HepG2 (cell line): ENCODE measurements at regions not wholly inside any gene's neighbourhood (a gene's known extent, or its start where the extent isn't known, plus 50 kb on each side); places are given as distances from the start of the nearest gene placed in this dataset.

ENCODE experiments used
- ATAC-seq: fragments of 200-7000 bp; cut with Tn5 transposase; 3 replicates; pipeline ENCODE4 v1.9.1; 2020; ENCODE audit warnings: mild to moderate bottlenecking, moderate library complexity
- BruUV-seq: library from RNA; stranded (reverse); fragments of 400-500 nt; replicated peaks from 2 replicates; lab custom pipeline; 2021; lab: Mats Ljungman, UMichigan
- CTCF ChIA-PET: fragments of 300-600 bp; formaldehyde crosslinking; extraction: SDS; loops from one replicate; lab custom pipeline; 2021; ENCODE audit warnings: low total read pairs, inconsistent platforms, low intra/inter-chr PET ratio; lab: Yijun Ruan, JAX
- POLR2A ChIA-PET: fragments of 350-600 bp; sonication (Branson Sonifier 250); formaldehyde crosslinking; loops from one replicate; lab custom pipeline; 2020; ENCODE audit warnings: antibody characterized with exemption, inconsistent platforms; lab: Yijun Ruan, JAX
- DNase-seq: peaks from one replicate; pipeline ENCODE4 v3.0.0-alpha.2; 2015; ENCODE audit warnings: low spot score
- FAIRE-seq: peaks from 3 replicates; lab custom pipeline; 2011; peaks lifted over from hg19 to GRCh38; lab: Jason Lieb, UNC
- H2AFZ ChIP-seq: one replicate; pipeline ENCODE4 v1.6.1; 2011; ENCODE audit warnings: low read length, inconsistent platforms
- H3K27ac ChIP-seq: fragments of 300-600 bp; 3 replicates; pipeline ENCODE4 v1.8.0; 2011; ENCODE audit warnings: mixed run types, mild to moderate bottlenecking, mixed read lengths, low read length, inconsistent platforms; ENCODE audit not compliant: insufficient read depth; ENCODE audit errors: extremely low read length
- H3K27me3 ChIP-seq, 2 experiments: fragments of 200-600 bp in 1 of 2; 2 replicates in 1 of 2; 3 replicates in 1 of 2; pipeline versions ENCODE4 v1.6.0 to v1.8.0; 2011; ENCODE audit warnings: low read length in 2 of 2, mild to moderate bottlenecking in 2 of 2, moderate library complexity in 2 of 2, inconsistent platforms in 1 of 2; ENCODE audit not compliant: insufficient read depth in 2 of 2, control insufficient read depth in 1 of 2
- H3K36me3 ChIP-seq, 2 experiments: fragments of 200-600 bp in 1 of 2; replicated peaks in 1 of 2; 2 replicates in 1 of 2; 3 replicates in 1 of 2; pipeline versions ENCODE4 v1.5.1 to v1.8.0; 2011; ENCODE audit warnings: low read length in 2 of 2, inconsistent platforms in 1 of 2; ENCODE audit not compliant: insufficient read depth in 2 of 2, control insufficient read depth in 1 of 2
- H3K4me1 ChIP-seq: 2 replicates; pipeline ENCODE4 v1.5.1; 2012; ENCODE audit warnings: low read length, inconsistent platforms; ENCODE audit not compliant: insufficient read depth
- H3K4me2 ChIP-seq: 2 replicates; pipeline ENCODE4 v1.6.0; 2011; ENCODE audit warnings: low read depth, low read length, inconsistent platforms
- H3K4me3 ChIP-seq, 3 experiments: fragments of 200-600 bp in 1 of 3; sonication (generic), shearing (Covaris generic) in 1 of 3; replicated peaks in 1 of 3; 2 replicates each; pipeline ENCODE4 v1.5.1; 2011 to 2016; ENCODE audit warnings: low read length in 3 of 3, inconsistent platforms in 2 of 3, low read depth in 2 of 3, mild to moderate bottlenecking in 2 of 3, control low read depth in 1 of 3, mixed read lengths in 1 of 3; ENCODE audit not compliant: insufficient read depth in 1 of 3
- H3K79me2 ChIP-seq: one replicate; pipeline ENCODE4 v1.6.1; 2011; ENCODE audit warnings: low read length, inconsistent platforms; ENCODE audit not compliant: insufficient read depth
- H3K9ac ChIP-seq: 2 replicates; pipeline ENCODE4 v1.6.0; 2011; ENCODE audit warnings: mild to moderate bottlenecking, low read depth, low read length, inconsistent platforms; ENCODE audit not compliant: insufficient read depth
- H3K9me3 ChIP-seq: 2 replicates; pipeline ENCODE4 v1.5.1; 2012; ENCODE audit warnings: mild to moderate bottlenecking, low read length
- H4K20me1 ChIP-seq: 2 replicates; pipeline ENCODE4 v1.6.0; 2011; ENCODE audit warnings: inconsistent platforms, mild to moderate bottlenecking, low read length, moderate library complexity; ENCODE audit not compliant: insufficient read depth
- ATM ChIP-seq: fragments of 450-650 bp; IDR thresholded peaks from 2 replicates; pipeline ENCODE4 v1.7.1; 2017; ENCODE audit warnings: mild to moderate bottlenecking, borderline replicate concordance
- CBX1 ChIP-seq: IDR thresholded peaks from one replicate; pipeline ENCODE4 v1.6.1; 2016; ENCODE audit warnings: antibody characterized with exemption, low read depth
- CEBPB ChIP-seq: IDR thresholded peaks from 2 replicates; pipeline ENCODE4 v1.6.1; 2011; ENCODE audit warnings: low read depth, low read length, improper control_type of control experiment, borderline replicate concordance
- HMG20B ChIP-seq: conservative IDR thresholded peaks from 2 replicates; pipeline ENCODE4 v1.6.1; 2016; ENCODE audit warnings: missing genetic modification reagents, missing compliant biosample characterization
- HNF4G ChIP-seq, 2 experiments: sonication (generic) in 1 of 2; formaldehyde crosslinking in 1 of 2; IDR thresholded peaks; 2 replicates each; pipeline versions ENCODE4 v1.4.0 to v1.6.1; 2011 to 2020; ENCODE audit warnings: borderline replicate concordance in 2 of 2, low read depth in 2 of 2, mild to moderate bottlenecking in 2 of 2, low read length in 1 of 2, missing genetic modification reagents in 1 of 2, moderate library complexity in 1 of 2
- KDM3A ChIP-seq: IDR thresholded peaks from 2 replicates; pipeline ENCODE4 v1.6.1; 2018; ENCODE audit warnings: low read depth, missing compliant biosample characterization
- PLRG1 ChIP-seq: fragments of 450-650 bp; conservative IDR thresholded peaks from 2 replicates; pipeline ENCODE4 v1.6.1; 2016
- POLR2AphosphoS5 ChIP-seq: IDR thresholded peaks from 2 replicates; pipeline ENCODE4 v1.6.1; 2012; ENCODE audit warnings: low read depth, low read length
- ZBTB42 ChIP-seq: sonication (generic); formaldehyde crosslinking; IDR thresholded peaks from 2 replicates; pipeline ENCODE4 v1.5.0; 2020; ENCODE audit warnings: mild to moderate bottlenecking, missing genetic modification reagents
- ZNF160 ChIP-seq: sonication (generic); formaldehyde crosslinking; IDR thresholded peaks from 2 replicates; pipeline ENCODE4 v1.8.0; 2022; ENCODE audit warnings: mild to moderate bottlenecking, inconsistent platforms, missing genetic modification reagents
- ZNF343 ChIP-seq: sonication (generic); formaldehyde crosslinking; IDR thresholded peaks from 2 replicates; pipeline ENCODE4 v1.4.0; 2020; ENCODE audit warnings: mild to moderate bottlenecking, missing genetic modification reagents
- WGBS: methylation state at CpG from one replicate; pipeline ENCODE4 v1.1.6; 2017; ENCODE audit warnings: low lambda C conversion rate; 5-methylcytosine and 5-hydroxymethylcytosine counted together
- in situ Hi-C: cut with HindIII; loops from 2 replicates; pipeline ENCODE4 v1.10.0; 2017; ENCODE audit warnings: low pct_unique_long_range_greater_than_20kb; ENCODE audit not compliant: extremely low pct_ligation_motif_present
- intact Hi-C: fragments of 100-400 bp; cut with micrococcal nuclease; formaldehyde crosslinking; loops from one replicate; pipeline ENCODE4 v1.10.0; 2022; ENCODE audit not compliant: unreplicated experiment
- TF ChIP-seq, protein P1 (sequence below): sonication (generic); formaldehyde crosslinking; IDR thresholded peaks from 2 replicates; pipeline ENCODE4 v1.5.1; 2020; ENCODE audit warnings: missing genetic modification reagents, mild to moderate bottlenecking, borderline replicate concordance
- TF ChIP-seq, protein P2 (sequence below): sonication (generic); formaldehyde crosslinking; IDR thresholded peaks from 2 replicates; pipeline ENCODE4 v1.4.0; 2020; ENCODE audit warnings: mild to moderate bottlenecking, missing genetic modification reagents
- TF ChIP-seq, protein P3 (sequence below), 2 experiments: fragments of 450-650 bp in 1 of 2; sonication (generic) in 1 of 2; formaldehyde crosslinking; IDR thresholded peaks; 2 replicates each; pipeline versions ENCODE4 v1.5.0 to v1.8.0; 2020 to 2022; ENCODE audit warnings: mild to moderate bottlenecking in 1 of 2, missing genetic modification reagents in 1 of 2
- TF ChIP-seq, protein P4 (sequence below): sonication (generic); formaldehyde crosslinking; IDR thresholded peaks from 2 replicates; pipeline ENCODE4 v1.4.0; 2020; ENCODE audit warnings: mild to moderate bottlenecking, missing genetic modification reagents
- TF ChIP-seq, protein P5 (sequence below): IDR thresholded peaks from 2 replicates; pipeline ENCODE4 v1.6.1; 2016; ENCODE audit warnings: control low read depth

DNA sequence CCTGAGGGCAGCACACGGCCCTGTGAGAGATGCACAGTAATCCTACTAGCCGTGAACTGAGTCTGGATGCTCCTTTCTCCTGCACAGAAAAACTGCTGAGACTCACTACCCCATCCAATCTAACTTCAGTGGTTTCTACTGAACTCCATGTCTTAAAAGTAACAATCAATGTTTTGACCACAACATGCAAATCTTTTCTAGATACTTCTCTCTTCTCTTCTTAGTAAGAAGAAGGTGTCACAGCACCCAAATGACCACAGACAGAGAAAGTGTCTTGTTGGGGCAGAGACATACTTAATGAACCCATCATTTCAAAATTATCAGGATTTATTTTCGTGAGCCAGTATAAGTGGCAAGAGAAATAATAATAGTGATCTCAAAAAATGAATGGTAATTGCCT is 285.8 kb upstream of the MEF2C start:
- POLR2A ChIA-PET: no interaction called here
- H3K9ac ChIP-seq: no peak overlapping the region
- intact Hi-C loops: no loop called here
- 3% methylated on average over 3 of the region's 3 CpGs for WGBS
- H3K4me3 ChIP-seq: no peak overlapping the region
- no peak overlapping the region for H3K27ac ChIP-seq
- CTCF ChIA-PET: no interaction called here
- no peaks in the 10 kb centered on the region for H3K79me2 ChIP-seq
- in situ Hi-C loops: no loop called here
- TF ChIP-seq ZNF343 (CRISPR knock-in tag) (no peak), CEBPB (no peak), POLR2AphosphoS5 (no peak), ATM (no peak), HNF4G (IDR thresholded peaks at IDR 0.05; ENCODE audit: borderline replicate concordance, low read depth, low read length) (no peak), HNF4G (CRISPR knock-in tag; IDR thresholded peaks at IDR 0.05; ENCODE audit: borderline replicate concordance, low read depth) (no peak), ZNF160 (CRISPR knock-in tag) (no peak), CBX1 (no peak), KDM3A (no peak), HMG20B (CRISPR knock-in tag) (no peak), ZBTB42 (CRISPR knock-in tag) (no peak), PLRG1 (no peak)
- TF ChIP-seq, protein P1, sequence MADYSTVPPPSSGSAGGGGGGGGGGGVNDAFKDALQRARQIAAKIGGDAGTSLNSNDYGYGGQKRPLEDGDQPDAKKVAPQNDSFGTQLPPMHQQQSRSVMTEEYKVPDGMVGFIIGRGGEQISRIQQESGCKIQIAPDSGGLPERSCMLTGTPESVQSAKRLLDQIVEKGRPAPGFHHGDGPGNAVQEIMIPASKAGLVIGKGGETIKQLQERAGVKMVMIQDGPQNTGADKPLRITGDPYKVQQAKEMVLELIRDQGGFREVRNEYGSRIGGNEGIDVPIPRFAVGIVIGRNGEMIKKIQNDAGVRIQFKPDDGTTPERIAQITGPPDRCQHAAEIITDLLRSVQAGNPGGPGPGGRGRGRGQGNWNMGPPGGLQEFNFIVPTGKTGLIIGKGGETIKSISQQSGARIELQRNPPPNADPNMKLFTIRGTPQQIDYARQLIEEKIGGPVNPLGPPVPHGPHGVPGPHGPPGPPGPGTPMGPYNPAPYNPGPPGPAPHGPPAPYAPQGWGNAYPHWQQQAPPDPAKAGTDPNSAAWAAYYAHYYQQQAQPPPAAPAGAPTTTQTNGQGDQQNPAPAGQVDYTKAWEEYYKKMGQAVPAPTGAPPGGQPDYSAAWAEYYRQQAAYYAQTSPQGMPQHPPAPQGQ (CRISPR knock-in tag): no peak
- TF ChIP-seq, protein P2, sequence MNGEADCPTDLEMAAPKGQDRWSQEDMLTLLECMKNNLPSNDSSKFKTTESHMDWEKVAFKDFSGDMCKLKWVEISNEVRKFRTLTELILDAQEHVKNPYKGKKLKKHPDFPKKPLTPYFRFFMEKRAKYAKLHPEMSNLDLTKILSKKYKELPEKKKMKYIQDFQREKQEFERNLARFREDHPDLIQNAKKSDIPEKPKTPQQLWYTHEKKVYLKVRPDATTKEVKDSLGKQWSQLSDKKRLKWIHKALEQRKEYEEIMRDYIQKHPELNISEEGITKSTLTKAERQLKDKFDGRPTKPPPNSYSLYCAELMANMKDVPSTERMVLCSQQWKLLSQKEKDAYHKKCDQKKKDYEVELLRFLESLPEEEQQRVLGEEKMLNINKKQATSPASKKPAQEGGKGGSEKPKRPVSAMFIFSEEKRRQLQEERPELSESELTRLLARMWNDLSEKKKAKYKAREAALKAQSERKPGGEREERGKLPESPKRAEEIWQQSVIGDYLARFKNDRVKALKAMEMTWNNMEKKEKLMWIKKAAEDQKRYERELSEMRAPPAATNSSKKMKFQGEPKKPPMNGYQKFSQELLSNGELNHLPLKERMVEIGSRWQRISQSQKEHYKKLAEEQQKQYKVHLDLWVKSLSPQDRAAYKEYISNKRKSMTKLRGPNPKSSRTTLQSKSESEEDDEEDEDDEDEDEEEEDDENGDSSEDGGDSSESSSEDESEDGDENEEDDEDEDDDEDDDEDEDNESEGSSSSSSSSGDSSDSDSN: no peak
- TF ChIP-seq, protein P3, sequence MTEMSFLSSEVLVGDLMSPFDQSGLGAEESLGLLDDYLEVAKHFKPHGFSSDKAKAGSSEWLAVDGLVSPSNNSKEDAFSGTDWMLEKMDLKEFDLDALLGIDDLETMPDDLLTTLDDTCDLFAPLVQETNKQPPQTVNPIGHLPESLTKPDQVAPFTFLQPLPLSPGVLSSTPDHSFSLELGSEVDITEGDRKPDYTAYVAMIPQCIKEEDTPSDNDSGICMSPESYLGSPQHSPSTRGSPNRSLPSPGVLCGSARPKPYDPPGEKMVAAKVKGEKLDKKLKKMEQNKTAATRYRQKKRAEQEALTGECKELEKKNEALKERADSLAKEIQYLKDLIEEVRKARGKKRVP (CRISPR knock-in tag; IDR thresholded peaks at IDR 0.05): no peak
- TF ChIP-seq, protein P4, sequence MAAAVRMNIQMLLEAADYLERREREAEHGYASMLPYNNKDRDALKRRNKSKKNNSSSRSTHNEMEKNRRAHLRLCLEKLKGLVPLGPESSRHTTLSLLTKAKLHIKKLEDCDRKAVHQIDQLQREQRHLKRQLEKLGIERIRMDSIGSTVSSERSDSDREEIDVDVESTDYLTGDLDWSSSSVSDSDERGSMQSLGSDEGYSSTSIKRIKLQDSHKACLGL (CRISPR knock-in tag): no peak
- TF ChIP-seq, protein P5, sequence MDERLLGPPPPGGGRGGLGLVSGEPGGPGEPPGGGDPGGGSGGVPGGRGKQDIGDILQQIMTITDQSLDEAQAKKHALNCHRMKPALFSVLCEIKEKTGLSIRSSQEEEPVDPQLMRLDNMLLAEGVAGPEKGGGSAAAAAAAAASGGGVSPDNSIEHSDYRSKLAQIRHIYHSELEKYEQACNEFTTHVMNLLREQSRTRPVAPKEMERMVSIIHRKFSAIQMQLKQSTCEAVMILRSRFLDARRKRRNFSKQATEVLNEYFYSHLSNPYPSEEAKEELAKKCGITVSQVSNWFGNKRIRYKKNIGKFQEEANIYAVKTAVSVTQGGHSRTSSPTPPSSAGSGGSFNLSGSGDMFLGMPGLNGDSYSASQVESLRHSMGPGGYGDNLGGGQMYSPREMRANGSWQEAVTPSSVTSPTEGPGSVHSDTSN (CRISPR knock-in tag): no peak
- TF ChIP-seq, all 625 proteins: peak for 0
- no peak overlapping the region for H3K4me2 ChIP-seq
- H3K36me3 ChIP-seq: no peaks in the 10 kb centered on the region
- peaks cover 10% of the 10 kb centered on the region for H3K9me3 ChIP-seq
- no peaks in the 10 kb centered on the region for H3K4me1 ChIP-seq
- no peak overlapping the region for H2AFZ ChIP-seq
- DNase-seq: no peak
- H4K20me1 ChIP-seq: no peaks in the 10 kb centered on the region
- H3K27me3 ChIP-seq: no peaks in the 10 kb centered on the region
- no peak for FAIRE-seq
- no peak for ATAC-seq
- no TSS peak for BruUV-seq
